MCF 10A (cell line): ENCODE measurements at regions not wholly inside any gene's neighbourhood (a gene's known extent, or its start where the extent isn't known, plus 50 kb on each side); places are given as distances from the start of the nearest gene placed in this dataset.

Experiments
- BruUV-seq: library from RNA; stranded (reverse); fragments of 400-500 nt; replicated peaks from 2 replicates; lab custom pipeline; 2021; lab: Mats Ljungman, UMichigan
- CTCF ChIA-PET: fragments of 300-600 bp; sonication (Branson Sonifier 250); formaldehyde crosslinking; extraction: SDS; loops from one replicate; lab custom pipeline; 2021; ENCODE audit warnings: antibody characterized with exemption, inconsistent platforms; lab: Yijun Ruan, JAX
- POLR2A ChIA-PET: fragments of 300-600, 350-650 bp; sonication (Branson Sonifier 250); formaldehyde crosslinking; extraction: SDS; loops from one replicate; lab custom pipeline; 2020; ENCODE audit warnings: antibody characterized with exemption, inconsistent platforms; lab: Yijun Ruan, JAX
- DNase-seq: peaks from one replicate; pipeline ENCODE4 v3.0.0-alpha.2; 2018; ENCODE audit not compliant: unreplicated experiment
- H3K27ac Mint-ChIP-seq: one replicate; pipeline ENCODE4 v1.8.0; 2022; ENCODE audit warnings: mild to moderate bottlenecking, low read depth, mixed read lengths; ENCODE audit not compliant: unreplicated experiment
- H3K27me3 Mint-ChIP-seq: one replicate; pipeline ENCODE4 v1.8.0; 2022; ENCODE audit warnings: mixed read lengths; ENCODE audit not compliant: insufficient read depth, unreplicated experiment
- H3K36me3 Mint-ChIP-seq: one replicate; pipeline ENCODE4 v1.8.0; 2022; ENCODE audit warnings: mild to moderate bottlenecking, moderate library complexity, mixed read lengths; ENCODE audit not compliant: insufficient read depth, unreplicated experiment
- H3K4me1 Mint-ChIP-seq: one replicate; pipeline ENCODE4 v1.8.0; 2022; ENCODE audit warnings: mixed read lengths; ENCODE audit not compliant: insufficient read depth, unreplicated experiment
- H3K4me3 Mint-ChIP-seq: one replicate; pipeline ENCODE4 v1.8.0; 2022; ENCODE audit warnings: mild to moderate bottlenecking, moderate library complexity, mixed read lengths; ENCODE audit not compliant: unreplicated experiment
- H3K9me3 Mint-ChIP-seq: one replicate; pipeline ENCODE4 v1.8.0; 2022; ENCODE audit warnings: mixed read lengths; ENCODE audit not compliant: unreplicated experiment
- intact Hi-C: fragments of 100-400 bp; cut with micrococcal nuclease; formaldehyde crosslinking; loops from 2 replicates; pipeline ENCODE4 v1.14.1; 2022
- TF ChIP-seq, protein P1 (sequence below): fragments of 200-600 bp; IDR thresholded peaks from one replicate; pipeline ENCODE4 v1.8.0; 2022; ENCODE audit warnings: antibody characterized with exemption, mild to moderate bottlenecking; ENCODE audit not compliant: unreplicated experiment

DNA sequence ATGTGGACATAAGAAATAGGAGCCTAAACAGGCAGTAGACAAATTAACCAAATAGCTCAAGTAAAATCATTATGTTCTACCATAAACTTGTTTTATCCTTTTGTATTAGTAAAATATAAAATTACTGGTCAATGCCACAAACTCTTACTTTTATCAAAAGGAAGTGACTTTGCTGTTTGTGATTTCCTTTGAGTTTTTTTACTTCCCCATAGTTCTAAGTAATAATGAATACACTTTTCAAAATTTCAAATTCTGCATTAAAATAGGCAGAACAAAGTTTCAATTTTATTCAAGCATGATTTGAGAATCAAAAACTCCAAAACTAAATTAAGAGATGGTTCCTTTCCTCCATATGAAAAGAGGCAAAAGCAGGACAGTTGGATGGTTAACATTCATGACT, 139.7 kb upstream of the ABCB5 start:
- Mint-ChIP-seq H3K9me3 (no peaks in the 10 kb centered on the region), H3K4me3 (no peak overlapping the region), H3K36me3 (no peaks in the 10 kb centered on the region), H3K4me1 (no peaks in the 10 kb centered on the region), H3K27ac (no peak overlapping the region), H3K27me3 (no peaks in the 10 kb centered on the region)
- DNase-seq = no peak
- CTCF ChIA-PET = interaction anchor here (0.8 kb wide), 1 partner anchor 401 kb away, joined by 3 read pairs; no protein-coding TSS in a partner anchor
- TF ChIP-seq, protein P1, sequence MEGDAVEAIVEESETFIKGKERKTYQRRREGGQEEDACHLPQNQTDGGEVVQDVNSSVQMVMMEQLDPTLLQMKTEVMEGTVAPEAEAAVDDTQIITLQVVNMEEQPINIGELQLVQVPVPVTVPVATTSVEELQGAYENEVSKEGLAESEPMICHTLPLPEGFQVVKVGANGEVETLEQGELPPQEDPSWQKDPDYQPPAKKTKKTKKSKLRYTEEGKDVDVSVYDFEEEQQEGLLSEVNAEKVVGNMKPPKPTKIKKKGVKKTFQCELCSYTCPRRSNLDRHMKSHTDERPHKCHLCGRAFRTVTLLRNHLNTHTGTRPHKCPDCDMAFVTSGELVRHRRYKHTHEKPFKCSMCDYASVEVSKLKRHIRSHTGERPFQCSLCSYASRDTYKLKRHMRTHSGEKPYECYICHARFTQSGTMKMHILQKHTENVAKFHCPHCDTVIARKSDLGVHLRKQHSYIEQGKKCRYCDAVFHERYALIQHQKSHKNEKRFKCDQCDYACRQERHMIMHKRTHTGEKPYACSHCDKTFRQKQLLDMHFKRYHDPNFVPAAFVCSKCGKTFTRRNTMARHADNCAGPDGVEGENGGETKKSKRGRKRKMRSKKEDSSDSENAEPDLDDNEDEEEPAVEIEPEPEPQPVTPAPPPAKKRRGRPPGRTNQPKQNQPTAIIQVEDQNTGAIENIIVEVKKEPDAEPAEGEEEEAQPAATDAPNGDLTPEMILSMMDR = no peak
- no TSS peak for BruUV-seq
- intact Hi-C loops = no loop called here
- POLR2A ChIA-PET = no interaction called here

DNA sequence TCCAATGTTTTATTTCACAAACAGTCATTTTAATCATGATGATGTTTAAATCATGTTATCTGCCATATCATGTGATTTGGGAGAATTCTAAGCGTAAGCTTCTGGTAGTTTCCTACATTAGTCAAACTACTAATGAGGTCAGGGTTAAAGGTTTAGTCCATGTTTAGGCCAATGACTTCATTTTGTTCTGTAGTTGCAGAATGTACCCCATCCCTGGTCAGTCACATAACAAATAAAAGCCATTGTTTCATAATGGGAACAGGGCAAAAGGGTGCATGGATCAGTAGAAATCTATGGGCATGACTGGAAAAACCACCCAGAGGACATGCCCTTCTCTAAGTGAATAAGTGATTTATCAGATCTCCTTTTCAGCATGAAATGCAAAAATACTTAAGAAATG, 138.4 kb upstream of the ABCB5 start:
- Mint-ChIP-seq H3K4me3 (no peak overlapping the region), H3K27ac (no peak overlapping the region), H3K36me3 (no peaks in the 10 kb centered on the region), H3K9me3 (no peaks in the 10 kb centered on the region), H3K4me1 (no peaks in the 10 kb centered on the region), H3K27me3 (no peaks in the 10 kb centered on the region)
- CTCF ChIA-PET = no interaction called here
- no peak for DNase-seq
- intact Hi-C loops = no loop called here
- POLR2A ChIA-PET = no interaction called here
- no TSS peak for BruUV-seq
- TF ChIP-seq, protein P1 = no peak

DNA sequence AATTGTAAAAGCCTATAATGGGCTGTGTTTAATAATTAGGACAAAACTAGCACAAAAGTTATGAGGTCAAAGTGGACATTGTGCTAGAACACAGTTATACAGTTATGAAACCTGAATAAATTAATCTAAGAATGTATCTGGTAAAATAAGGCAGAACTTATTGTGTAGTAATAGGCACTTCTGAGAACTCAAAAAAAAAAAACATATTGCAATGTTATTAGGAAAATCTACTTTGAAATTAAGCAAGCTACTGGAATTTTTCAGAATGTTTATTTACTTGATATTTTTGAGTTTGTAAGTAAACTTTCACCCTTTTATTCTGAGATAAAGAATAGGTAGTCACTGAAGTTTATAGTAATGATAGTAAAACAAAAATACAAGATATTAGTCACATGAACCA, 135.8 kb upstream of the ABCB5 start:
- Mint-ChIP-seq H3K27me3 (no peaks in the 10 kb centered on the region), H3K36me3 (no peaks in the 10 kb centered on the region), H3K9me3 (no peaks in the 10 kb centered on the region), H3K27ac (no peak overlapping the region), H3K4me1 (no peaks in the 10 kb centered on the region), H3K4me3 (no peak overlapping the region)
- no TSS peak for BruUV-seq
- ChIA-PET POLR2A (interaction anchor here (0.7 kb wide), 1 partner anchor 139 kb away, joined by 3 read pairs; no protein-coding TSS in a partner anchor), CTCF (interaction anchor here (0.6 kb wide), 1 partner anchor 198 kb away, joined by 3 read pairs; no protein-coding TSS in a partner anchor)
- no peak for DNase-seq
- intact Hi-C loops = no loop called here
- TF ChIP-seq, protein P1 = no peak

DNA sequence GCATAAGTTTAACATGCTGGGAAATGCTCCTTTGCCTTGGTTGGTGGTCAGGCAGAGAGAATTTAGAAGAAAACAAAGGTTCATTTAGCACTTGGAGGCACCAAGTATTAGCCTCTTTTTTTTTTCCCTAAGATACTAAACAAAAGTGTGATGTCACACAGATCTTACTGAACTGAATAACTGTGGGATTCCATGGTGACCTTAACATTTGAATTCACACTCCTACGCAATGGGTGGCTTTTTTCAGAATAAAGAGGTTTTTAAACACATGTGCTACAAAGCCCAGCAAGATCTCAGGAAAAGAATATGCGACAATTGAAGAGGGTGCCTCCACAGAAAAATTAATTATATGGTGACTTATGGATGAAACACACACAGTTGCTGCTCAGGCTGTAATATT, 133.4 kb upstream of the ABCB5 start:
- ChIA-PET CTCF (no interaction called here), POLR2A (interaction anchor here (0.7 kb wide), 1 partner anchor 25 kb away, joined by 6 read pairs; no protein-coding TSS in a partner anchor)
- no peak overlapping the region for H3K27ac Mint-ChIP-seq
- H3K9me3 Mint-ChIP-seq = peaks cover 7% of the 10 kb centered on the region
- BruUV-seq = no TSS peak
- no peaks in the 10 kb centered on the region for H3K4me1 Mint-ChIP-seq
- TF ChIP-seq, protein P1 = no peak
- H3K4me3 Mint-ChIP-seq = no peak overlapping the region
- H3K36me3 Mint-ChIP-seq = no peaks in the 10 kb centered on the region
- no peaks in the 10 kb centered on the region for H3K27me3 Mint-ChIP-seq
- no peak for DNase-seq
- intact Hi-C loops = no loop called here
